Hepatocyte (in vitro differentiated cells): ENCODE measurements at regions not wholly inside any gene's neighbourhood (a gene's known extent, or its start where the extent isn't known, plus 50 kb on each side); places are given as distances from the start of the nearest gene placed in this dataset.

Experiments
- EZH2 ChIP-seq: fragments of 200-600 bp; sonication (generic); IDR thresholded peaks from 2 replicates; pipeline ENCODE4 v1.6.1; 2016; ENCODE audit warnings: antibody characterized with exemption, mild to moderate bottlenecking, borderline replicate concordance
- EZH2phosphoT487 ChIP-seq: fragments of 200-600 bp; sonication (generic); IDR thresholded peaks from one replicate; pipeline ENCODE4 v1.6.1; 2018; ENCODE audit warnings: antibody characterized with exemption, mild to moderate bottlenecking, low read depth, moderate library complexity; ENCODE audit not compliant: unreplicated experiment, severe bottlenecking
- TF ChIP-seq, protein P1 (sequence below): fragments of 200-600 bp; sonication (generic); IDR thresholded peaks from 2 replicates; pipeline ENCODE4 v1.5.1; 2016; ENCODE audit warnings: antibody characterized with exemption, mild to moderate bottlenecking; ENCODE audit not compliant: poor library complexity

- TF ChIP-seq EZH2, result no peak
- TF ChIP-seq, protein P1, sequence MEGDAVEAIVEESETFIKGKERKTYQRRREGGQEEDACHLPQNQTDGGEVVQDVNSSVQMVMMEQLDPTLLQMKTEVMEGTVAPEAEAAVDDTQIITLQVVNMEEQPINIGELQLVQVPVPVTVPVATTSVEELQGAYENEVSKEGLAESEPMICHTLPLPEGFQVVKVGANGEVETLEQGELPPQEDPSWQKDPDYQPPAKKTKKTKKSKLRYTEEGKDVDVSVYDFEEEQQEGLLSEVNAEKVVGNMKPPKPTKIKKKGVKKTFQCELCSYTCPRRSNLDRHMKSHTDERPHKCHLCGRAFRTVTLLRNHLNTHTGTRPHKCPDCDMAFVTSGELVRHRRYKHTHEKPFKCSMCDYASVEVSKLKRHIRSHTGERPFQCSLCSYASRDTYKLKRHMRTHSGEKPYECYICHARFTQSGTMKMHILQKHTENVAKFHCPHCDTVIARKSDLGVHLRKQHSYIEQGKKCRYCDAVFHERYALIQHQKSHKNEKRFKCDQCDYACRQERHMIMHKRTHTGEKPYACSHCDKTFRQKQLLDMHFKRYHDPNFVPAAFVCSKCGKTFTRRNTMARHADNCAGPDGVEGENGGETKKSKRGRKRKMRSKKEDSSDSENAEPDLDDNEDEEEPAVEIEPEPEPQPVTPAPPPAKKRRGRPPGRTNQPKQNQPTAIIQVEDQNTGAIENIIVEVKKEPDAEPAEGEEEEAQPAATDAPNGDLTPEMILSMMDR, result no peak
- no peak for TF ChIP-seq EZH2phosphoT487
Measured at GRCh38 chr2:147386284-147386683, 458.5 kb upstream of the ACVR2A start.
